ENCODE measurements at regions not wholly inside any gene's neighbourhood (a gene's known extent, or its start where the extent isn't known, plus 50 kb on each side); places are given as distances from the start of the nearest gene placed in this dataset.
"Not testable (repeated sequence)": the region's sequence is repeated elsewhere in the genome, so short reads cannot be mapped to it uniquely, and the experiment has no call there.

DNA sequence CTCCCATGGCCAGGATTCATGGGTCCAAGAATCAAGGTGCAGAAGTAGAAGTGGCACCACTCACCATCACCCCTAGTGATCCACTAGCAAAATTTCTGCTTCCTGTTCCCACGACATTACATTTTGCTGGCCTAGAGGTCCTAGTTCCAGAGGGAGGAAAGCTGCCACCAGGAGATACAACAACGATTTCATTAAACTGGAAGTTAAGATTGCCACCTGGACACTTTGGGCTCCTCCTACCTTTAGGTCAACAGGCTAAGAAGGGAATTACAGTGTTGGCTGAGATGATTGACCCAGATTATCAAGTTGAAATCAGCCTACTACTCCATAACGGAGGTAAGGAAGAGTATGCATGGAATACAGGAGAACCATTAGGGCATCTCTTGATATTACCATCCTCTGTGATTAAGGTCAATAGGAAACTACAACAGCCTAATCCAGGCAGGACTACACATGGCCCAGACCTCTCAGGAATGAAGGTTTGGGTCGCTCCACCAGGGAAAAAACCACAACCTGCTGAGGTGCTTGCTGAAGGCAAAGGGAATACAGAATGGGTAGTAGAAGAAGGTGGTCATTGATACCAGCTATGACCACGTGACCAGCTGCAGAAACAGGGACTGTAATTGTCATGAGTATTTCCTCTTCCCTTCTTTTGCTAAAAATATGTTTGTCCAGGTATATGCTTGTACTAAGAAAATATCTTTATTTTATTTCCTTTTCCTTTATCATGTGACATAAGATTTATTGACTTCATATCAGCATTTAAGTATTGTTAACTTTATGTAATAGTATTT lies 208.3 kb upstream of the HES1 start:
- H3K4me3 ChIP-seq (ENCODE audit: low read length); H3K27me3 ChIP-seq (ENCODE audit: control insufficient read depth, insufficient read depth, low read length); H3K36me3 ChIP-seq (ENCODE audit: control insufficient read depth, insufficient read depth, low read length); H3K9me3 ChIP-seq (ENCODE audit: control insufficient read depth, low read length); H3K9ac ChIP-seq (ENCODE audit: low read length): not testable (repeated sequence)
- H3K4me1 ChIP-seq (ENCODE audit: control insufficient read depth, insufficient read depth, low read length): peaks cover 26% of the 10 kb centered on the region

DNA sequence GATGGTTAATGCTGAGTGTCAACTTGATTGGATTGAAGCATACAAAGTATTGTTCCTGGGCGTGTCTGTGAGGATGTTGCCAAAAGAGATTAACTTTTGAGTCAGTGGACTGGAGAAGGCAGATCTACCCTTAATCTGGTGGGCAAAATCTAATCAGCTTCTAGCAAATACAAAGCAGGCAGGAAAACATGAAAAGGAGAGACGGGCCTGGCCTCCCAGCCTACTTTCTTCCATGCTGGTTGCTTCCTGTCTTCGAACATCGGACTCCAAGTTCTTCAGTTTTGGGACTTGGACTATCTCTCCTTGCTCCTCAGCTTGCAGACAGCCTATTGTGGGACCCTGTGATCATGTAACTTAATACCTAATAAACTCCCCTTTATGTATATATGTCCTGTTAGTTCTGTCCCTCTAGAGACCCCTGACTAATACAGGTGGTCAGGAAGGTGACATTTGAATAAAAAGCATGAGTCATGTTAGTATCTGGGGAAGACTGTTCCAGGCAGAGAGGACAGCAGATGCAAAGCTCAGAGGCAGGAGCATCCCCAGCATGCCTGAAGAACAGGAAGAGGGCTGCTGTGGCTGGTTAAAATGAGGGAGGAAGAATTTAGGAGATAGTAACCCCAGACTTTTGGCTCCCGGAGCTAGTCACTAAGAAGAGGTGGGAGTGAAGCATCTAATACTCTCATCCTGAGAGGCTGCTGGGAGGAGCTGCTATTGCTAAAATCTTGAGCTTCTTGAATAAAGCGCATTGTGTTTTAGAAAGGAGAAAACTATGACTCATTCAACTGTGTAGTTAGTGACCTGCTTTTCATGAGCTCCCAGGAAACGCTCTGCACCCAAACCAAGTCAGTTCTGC lies 207.4 kb upstream of the HES1 start:
- H3K4me1 ChIP-seq (ENCODE audit: control insufficient read depth, insufficient read depth, low read length): peaks cover 26% of the 10 kb centered on the region
- H3K27me3 ChIP-seq (ENCODE audit: control insufficient read depth, insufficient read depth, low read length): no peaks in the 10 kb centered on the region
- no peak overlapping the region for H3K9ac ChIP-seq (ENCODE audit: low read length)
- H3K9me3 ChIP-seq (ENCODE audit: control insufficient read depth, low read length): no peaks in the 10 kb centered on the region
- no peak overlapping the region for H3K4me3 ChIP-seq (ENCODE audit: low read length)
- no peaks in the 10 kb centered on the region for H3K36me3 ChIP-seq (ENCODE audit: control insufficient read depth, insufficient read depth, low read length)

DNA sequence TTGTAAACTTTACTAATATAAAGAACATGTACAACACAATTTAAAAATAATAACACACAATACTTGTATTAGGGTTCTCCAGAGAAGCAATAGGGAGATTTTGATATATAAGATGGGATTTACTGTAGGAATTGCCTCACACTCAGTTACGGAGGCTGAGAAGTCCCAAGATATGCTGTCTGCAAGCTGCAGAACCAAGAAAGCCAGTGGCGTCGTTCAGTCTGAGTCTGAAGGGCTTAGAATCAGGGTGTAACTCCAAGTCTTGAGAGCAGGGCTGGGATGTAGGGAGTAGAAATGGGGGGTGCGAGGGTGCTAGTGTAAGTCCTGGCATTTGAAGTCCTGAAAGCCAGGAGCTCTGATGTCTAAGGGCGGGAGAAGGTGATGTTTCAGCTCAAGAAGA lies 206.6 kb upstream of the HES1 start:
- Histone ChIP-seq H3K36me3 (ENCODE audit: control insufficient read depth, insufficient read depth, low read length) (no peaks in the 10 kb centered on the region), H3K9ac (ENCODE audit: low read length) (no peak overlapping the region), H3K9me3 (ENCODE audit: control insufficient read depth, low read length) (no peaks in the 10 kb centered on the region), H3K4me3 (ENCODE audit: low read length) (no peak overlapping the region), H3K27me3 (ENCODE audit: control insufficient read depth, insufficient read depth, low read length) (no peaks in the 10 kb centered on the region), H3K4me1 (ENCODE audit: control insufficient read depth, insufficient read depth, low read length) (peaks cover 26% of the 10 kb centered on the region)

DNA sequence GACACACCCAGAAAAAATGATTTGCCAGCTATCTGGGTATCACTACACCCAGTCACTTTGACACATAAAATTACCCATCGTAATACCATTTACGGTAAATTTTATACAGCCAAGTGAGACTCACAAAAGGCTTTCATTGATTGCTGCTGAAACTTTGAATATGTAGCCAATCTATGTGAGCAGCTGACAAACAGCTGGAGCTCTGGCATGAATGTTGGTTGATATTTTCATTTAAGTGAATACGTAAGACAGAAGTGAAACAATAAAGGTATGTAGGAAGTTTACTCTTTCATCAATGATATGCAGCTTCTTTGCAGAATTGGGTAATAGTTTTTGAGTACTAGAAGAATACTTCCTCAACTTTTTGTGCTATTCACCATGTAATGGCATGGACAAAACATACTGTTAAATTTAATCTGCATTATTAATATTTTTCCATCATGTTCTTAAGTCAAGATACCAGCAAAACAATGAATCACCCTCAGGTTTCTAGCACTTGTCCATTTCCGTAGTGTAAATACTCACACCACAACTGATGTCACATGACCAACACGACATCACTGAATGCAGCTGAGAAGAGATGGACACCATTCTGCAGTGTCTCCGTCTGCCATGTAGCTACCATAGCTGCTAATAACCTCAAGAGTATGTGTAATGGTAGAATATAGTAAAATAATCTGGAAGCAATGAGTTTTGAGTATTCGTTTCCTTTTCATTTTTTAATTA lies 205.9 kb upstream of the HES1 start:
- H3K27me3 ChIP-seq (ENCODE audit: control insufficient read depth, insufficient read depth, low read length): no peaks in the 10 kb centered on the region
- H3K9me3 ChIP-seq (ENCODE audit: control insufficient read depth, low read length): no peaks in the 10 kb centered on the region
- H3K36me3 ChIP-seq (ENCODE audit: control insufficient read depth, insufficient read depth, low read length): no peaks in the 10 kb centered on the region
- peaks cover 26% of the 10 kb centered on the region for H3K4me1 ChIP-seq (ENCODE audit: control insufficient read depth, insufficient read depth, low read length)
- no peak overlapping the region for H3K9ac ChIP-seq (ENCODE audit: low read length)
- H3K4me3 ChIP-seq (ENCODE audit: low read length): no peak overlapping the region

DNA sequence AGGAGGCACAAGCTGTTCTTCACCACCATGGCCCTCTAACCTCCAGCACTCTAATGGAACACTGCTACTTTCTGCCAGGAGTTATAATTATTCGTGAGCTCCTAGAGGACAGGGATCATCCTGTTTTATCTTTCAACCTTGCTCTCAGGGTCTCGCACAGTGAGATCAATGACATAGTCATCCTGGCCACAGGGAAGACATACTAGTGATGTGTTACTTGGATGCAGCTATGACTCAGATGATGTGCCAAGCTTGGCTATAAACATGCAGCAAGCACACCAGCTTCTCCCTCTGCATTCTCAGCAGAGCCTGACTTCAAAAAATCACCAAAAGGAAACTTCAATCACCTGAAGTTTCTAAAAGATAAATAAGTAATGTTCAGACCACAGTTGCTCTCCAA lies 203.8 kb upstream of the HES1 start:
- H3K9me3 ChIP-seq (ENCODE audit: control insufficient read depth, low read length): no peaks in the 10 kb centered on the region
- H3K36me3 ChIP-seq (ENCODE audit: control insufficient read depth, insufficient read depth, low read length): no peaks in the 10 kb centered on the region
- peaks cover 26% of the 10 kb centered on the region for H3K4me1 ChIP-seq (ENCODE audit: control insufficient read depth, insufficient read depth, low read length)
- H3K9ac ChIP-seq (ENCODE audit: low read length): no peak overlapping the region
- H3K27me3 ChIP-seq (ENCODE audit: control insufficient read depth, insufficient read depth, low read length): no peaks in the 10 kb centered on the region
- H3K4me3 ChIP-seq (ENCODE audit: low read length): no peak overlapping the region

DNA sequence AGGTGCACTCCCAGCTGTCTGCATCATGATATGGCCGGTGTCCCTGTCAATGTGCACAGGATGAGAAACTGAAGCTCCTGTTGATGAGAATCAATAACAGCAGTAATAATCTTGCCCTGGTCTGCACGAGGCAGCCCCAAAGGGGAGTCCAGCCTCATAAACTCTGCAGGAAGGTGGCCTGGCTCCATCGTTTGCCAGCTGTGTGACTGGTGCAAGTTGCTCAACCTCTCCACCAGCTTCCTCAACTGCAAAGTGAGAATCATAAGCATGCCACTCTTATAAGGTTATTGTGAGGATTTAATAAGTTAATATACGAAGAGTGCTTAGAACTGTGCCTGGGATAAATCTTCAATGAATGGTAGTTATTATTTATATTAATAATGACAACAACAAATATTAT lies 203.4 kb upstream of the HES1 start:
- Histone ChIP-seq H3K27me3 (ENCODE audit: control insufficient read depth, insufficient read depth, low read length) (no peaks in the 10 kb centered on the region), H3K4me3 (ENCODE audit: low read length) (no peak overlapping the region), H3K9me3 (ENCODE audit: control insufficient read depth, low read length) (no peaks in the 10 kb centered on the region), H3K9ac (ENCODE audit: low read length) (no peak overlapping the region), H3K36me3 (ENCODE audit: control insufficient read depth, insufficient read depth, low read length) (no peaks in the 10 kb centered on the region), H3K4me1 (ENCODE audit: control insufficient read depth, insufficient read depth, low read length) (peaks cover 23% of the 10 kb centered on the region)

DNA sequence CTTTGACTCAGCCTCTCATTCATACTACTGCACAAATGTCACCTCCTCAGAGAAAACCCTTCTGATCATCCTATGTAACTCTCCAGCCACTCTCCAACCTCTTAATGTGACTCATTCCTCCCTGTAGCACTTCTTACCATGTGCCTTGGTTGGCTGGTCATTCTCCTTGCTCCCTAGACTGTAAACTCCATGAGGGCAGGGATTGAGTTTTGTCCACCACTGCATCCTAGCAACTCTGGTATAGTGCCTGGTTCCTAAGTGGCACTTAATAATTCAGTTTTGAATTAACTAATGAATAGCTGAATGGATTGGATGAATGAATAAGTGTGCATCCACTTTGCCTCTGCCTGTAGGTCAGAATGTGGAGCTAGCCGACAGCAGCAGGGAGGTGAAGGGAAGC lies 202.5 kb upstream of the HES1 start:
- H3K27me3 ChIP-seq (ENCODE audit: control insufficient read depth, insufficient read depth, low read length): no peaks in the 10 kb centered on the region
- no peaks in the 10 kb centered on the region for H3K9me3 ChIP-seq (ENCODE audit: control insufficient read depth, low read length)
- no peak overlapping the region for H3K4me3 ChIP-seq (ENCODE audit: low read length)
- no peak overlapping the region for H3K9ac ChIP-seq (ENCODE audit: low read length)
- no peaks in the 10 kb centered on the region for H3K36me3 ChIP-seq (ENCODE audit: control insufficient read depth, insufficient read depth, low read length)
- peaks cover 15% of the 10 kb centered on the region for H3K4me1 ChIP-seq (ENCODE audit: control insufficient read depth, insufficient read depth, low read length)

DNA sequence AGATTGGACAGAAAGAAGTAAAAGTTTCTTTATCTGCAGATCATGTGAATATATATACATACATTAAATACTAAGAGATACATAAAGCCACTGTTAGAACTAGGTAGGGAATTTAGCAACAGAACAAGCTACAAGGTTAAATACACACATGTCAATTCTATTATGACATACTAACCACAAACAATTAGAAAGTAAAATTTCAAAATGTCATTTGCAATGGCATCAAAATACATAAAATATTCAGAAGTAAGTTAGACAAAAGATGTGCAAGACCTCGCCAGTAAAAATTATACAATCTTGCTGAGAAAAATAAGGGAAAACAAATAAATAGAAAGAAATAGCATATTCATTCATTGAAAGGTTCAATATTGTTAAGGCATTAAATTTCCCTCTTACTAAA lies 200.0 kb upstream of the HES1 start:
- Histone ChIP-seq H3K4me1 (ENCODE audit: control insufficient read depth, insufficient read depth, low read length) (peaks cover 6% of the 10 kb centered on the region), H3K27me3 (ENCODE audit: control insufficient read depth, insufficient read depth, low read length) (no peaks in the 10 kb centered on the region), H3K9me3 (ENCODE audit: control insufficient read depth, low read length) (no peaks in the 10 kb centered on the region), H3K9ac (ENCODE audit: low read length) (no peak overlapping the region), H3K4me3 (ENCODE audit: low read length) (no peak overlapping the region), H3K36me3 (ENCODE audit: control insufficient read depth, insufficient read depth, low read length) (no peaks in the 10 kb centered on the region)

DNA sequence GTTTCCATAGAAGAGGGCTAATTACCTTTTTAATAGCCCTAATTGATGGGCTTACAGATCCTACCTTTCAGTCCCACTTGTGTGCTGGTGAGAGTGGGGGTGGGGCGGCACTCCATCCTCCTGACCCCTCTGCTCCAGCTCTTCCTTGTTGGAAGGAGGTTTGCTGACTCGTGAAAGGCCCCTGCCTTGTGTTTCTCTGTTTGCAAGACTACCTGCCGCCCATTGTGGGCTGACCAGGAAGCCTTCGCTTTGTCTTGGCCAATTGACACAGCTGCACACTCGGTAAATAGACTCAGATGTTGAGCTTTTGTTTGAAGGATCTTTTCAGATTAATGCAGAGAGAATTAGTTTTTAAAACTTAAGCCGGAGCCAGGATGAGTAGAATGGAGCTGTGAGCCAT lies 197.3 kb upstream of the HES1 start:
- Histone ChIP-seq H3K4me3 (ENCODE audit: low read length) (no peak overlapping the region), H3K27me3 (ENCODE audit: control insufficient read depth, insufficient read depth, low read length) (no peaks in the 10 kb centered on the region), H3K4me1 (ENCODE audit: control insufficient read depth, insufficient read depth, low read length) (peaks cover 6% of the 10 kb centered on the region), H3K9me3 (ENCODE audit: control insufficient read depth, low read length) (no peaks in the 10 kb centered on the region), H3K36me3 (ENCODE audit: control insufficient read depth, insufficient read depth, low read length) (no peaks in the 10 kb centered on the region), H3K9ac (ENCODE audit: low read length) (no peak overlapping the region)

DNA sequence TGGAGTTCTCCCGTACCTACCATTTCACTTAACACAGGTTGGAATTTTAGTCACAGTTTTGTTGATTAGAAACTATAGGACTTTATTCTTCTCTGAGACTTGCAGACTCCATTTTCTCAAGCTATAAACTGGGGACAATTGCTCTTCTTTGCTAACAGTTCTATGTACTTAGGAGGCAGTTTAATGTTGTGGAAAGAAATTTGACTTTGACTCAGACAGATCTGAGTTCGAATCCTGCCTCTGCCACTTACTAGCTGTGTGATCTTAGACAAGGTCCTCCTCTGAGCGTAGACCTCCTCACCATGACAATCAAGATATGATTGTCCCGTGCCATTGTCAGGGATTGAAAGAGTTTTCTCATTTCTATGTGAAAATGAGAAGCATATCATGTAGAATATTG lies 196.4 kb upstream of the HES1 start:
- Histone ChIP-seq H3K27me3 (ENCODE audit: control insufficient read depth, insufficient read depth, low read length) (no peaks in the 10 kb centered on the region), H3K9me3 (ENCODE audit: control insufficient read depth, low read length) (no peaks in the 10 kb centered on the region), H3K36me3 (ENCODE audit: control insufficient read depth, insufficient read depth, low read length) (no peaks in the 10 kb centered on the region), H3K4me1 (ENCODE audit: control insufficient read depth, insufficient read depth, low read length) (peaks cover 6% of the 10 kb centered on the region), H3K9ac (ENCODE audit: low read length) (no peak overlapping the region), H3K4me3 (ENCODE audit: low read length) (no peak overlapping the region)

DNA sequence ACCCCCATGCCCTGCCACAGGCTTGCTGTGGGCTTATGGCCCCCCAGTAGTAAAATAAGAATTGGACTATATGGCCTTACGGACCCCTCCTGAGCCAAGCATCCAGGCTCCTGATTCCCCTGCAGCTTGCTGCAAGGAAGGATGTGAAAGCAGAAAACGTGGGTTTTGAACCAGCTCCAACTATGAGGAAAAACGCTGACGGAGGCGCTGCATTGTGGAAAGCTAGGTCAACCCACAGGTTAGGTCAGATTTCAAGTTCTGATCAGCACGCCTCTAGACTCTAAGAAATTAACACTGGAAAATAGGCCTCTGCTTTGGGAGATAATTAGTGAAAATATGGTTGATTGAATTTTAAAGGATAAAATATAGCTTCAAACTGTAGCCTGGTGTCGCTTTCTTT lies 195.4 kb upstream of the HES1 start:
- no peaks in the 10 kb centered on the region for H3K27me3 ChIP-seq (ENCODE audit: control insufficient read depth, insufficient read depth, low read length)
- no peaks in the 10 kb centered on the region for H3K36me3 ChIP-seq (ENCODE audit: control insufficient read depth, insufficient read depth, low read length)
- peaks cover 6% of the 10 kb centered on the region for H3K4me1 ChIP-seq (ENCODE audit: control insufficient read depth, insufficient read depth, low read length)
- no peaks in the 10 kb centered on the region for H3K9me3 ChIP-seq (ENCODE audit: control insufficient read depth, low read length)
- H3K9ac ChIP-seq (ENCODE audit: low read length): no peak overlapping the region
- no peak overlapping the region for H3K4me3 ChIP-seq (ENCODE audit: low read length)

DNA sequence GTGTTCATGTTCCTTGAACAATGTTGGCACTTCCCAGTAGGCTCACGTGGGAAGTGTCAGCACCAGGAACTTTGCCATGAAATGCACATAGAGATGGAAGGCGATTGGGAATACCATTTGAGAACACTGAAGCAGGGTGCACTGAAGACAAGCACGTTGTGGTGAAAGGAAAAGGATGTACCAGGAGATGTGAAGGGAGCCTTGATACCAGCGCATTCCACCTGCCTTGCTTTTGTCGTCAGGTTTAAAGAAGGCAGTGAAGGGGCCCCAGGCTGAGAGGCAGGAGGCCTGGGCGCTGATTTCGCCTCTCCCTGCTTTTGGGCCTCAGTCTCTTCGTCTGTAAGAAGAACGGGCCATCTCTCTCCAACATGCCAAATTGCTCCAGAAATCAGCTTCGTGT lies 194.5 kb upstream of the HES1 start:
- no peaks in the 10 kb centered on the region for H3K27me3 ChIP-seq (ENCODE audit: control insufficient read depth, insufficient read depth, low read length)
- H3K9ac ChIP-seq (ENCODE audit: low read length): no peak overlapping the region
- no peaks in the 10 kb centered on the region for H3K9me3 ChIP-seq (ENCODE audit: control insufficient read depth, low read length)
- no peak overlapping the region for H3K4me3 ChIP-seq (ENCODE audit: low read length)
- peaks cover 6% of the 10 kb centered on the region for H3K4me1 ChIP-seq (ENCODE audit: control insufficient read depth, insufficient read depth, low read length)
- no peaks in the 10 kb centered on the region for H3K36me3 ChIP-seq (ENCODE audit: control insufficient read depth, insufficient read depth, low read length)
